GM03348 (cell line): ENCODE measurements at regions not wholly inside any gene's neighbourhood (a gene's known extent, or its start where the extent isn't known, plus 50 kb on each side); places are given as distances from the start of the nearest gene placed in this dataset.
"Not testable (repeated sequence)": the region's sequence is repeated elsewhere in the genome, so short reads cannot be mapped to it uniquely, and the experiment has no call there.

ENCODE experiments used
- DNase-seq: peaks from one replicate; pipeline ENCODE4 v3.0.0; 2012; ENCODE audit warnings: low spot score

DNA sequence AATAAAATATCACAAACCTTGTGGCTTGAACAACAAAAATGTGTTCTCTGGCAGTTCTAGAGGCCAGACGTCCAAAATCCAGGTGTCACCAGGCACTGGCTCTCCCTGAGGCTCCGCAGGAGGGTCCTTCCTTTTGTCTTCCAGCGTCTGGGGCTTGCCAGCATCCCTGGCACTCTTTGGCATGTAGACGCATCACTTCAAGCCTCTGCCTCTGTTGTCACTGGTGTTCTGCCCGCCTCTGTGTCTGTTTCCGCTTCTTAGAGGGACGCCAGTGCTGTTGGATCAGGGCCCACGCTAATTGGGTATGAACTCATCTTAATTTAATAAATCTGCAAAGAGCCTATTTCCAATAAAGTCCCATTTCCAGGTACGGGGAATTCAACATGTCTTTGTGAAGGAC is 273.7 kb upstream of the C1orf174 start:
- DNase-seq: no peak

DNA sequence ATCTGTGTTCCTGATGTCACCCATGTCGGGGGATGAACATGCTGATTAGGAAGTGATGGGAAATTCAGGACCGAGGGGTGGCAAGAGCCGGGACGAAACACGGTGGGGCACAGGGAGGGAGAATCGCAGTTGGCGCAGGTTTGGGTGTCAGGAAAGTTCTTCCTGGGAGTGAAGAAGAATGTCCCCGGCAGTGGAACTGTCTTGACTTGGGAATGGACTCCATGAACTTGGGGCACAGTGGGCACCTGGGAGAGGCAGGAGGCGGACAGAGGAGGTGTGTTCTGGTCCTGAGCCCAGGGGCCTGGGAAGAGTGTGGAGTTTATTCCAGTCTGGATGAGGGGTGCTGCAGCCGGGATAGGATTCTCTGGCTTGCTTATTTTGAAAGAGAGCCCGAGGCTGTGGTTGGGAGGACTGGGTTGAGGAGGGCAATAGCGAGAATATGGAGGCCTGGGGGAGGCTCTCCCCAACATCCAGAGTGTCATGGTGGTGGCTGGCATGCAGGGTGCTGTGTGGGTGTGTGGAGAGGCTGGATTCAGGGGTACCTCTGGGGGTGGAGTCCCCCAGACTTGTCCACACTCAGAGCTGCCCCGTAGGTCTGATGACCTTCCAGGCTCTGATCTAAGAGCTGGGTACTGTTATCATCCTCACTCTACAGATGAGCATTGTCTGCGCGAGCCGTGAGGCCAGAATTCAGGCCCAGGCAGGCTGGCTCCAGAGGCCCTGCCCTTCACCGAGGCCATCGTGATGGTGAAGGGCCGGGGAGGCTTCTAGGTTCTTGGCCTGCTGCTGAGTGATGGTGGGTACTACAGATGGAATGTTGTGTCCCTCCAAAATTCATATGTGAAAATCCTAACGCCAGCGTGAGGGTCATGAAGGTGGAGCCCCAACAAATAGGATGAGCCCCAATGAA is 274.5 kb upstream of the C1orf174 start:
- DNase-seq: peak; percentile 5

DNA sequence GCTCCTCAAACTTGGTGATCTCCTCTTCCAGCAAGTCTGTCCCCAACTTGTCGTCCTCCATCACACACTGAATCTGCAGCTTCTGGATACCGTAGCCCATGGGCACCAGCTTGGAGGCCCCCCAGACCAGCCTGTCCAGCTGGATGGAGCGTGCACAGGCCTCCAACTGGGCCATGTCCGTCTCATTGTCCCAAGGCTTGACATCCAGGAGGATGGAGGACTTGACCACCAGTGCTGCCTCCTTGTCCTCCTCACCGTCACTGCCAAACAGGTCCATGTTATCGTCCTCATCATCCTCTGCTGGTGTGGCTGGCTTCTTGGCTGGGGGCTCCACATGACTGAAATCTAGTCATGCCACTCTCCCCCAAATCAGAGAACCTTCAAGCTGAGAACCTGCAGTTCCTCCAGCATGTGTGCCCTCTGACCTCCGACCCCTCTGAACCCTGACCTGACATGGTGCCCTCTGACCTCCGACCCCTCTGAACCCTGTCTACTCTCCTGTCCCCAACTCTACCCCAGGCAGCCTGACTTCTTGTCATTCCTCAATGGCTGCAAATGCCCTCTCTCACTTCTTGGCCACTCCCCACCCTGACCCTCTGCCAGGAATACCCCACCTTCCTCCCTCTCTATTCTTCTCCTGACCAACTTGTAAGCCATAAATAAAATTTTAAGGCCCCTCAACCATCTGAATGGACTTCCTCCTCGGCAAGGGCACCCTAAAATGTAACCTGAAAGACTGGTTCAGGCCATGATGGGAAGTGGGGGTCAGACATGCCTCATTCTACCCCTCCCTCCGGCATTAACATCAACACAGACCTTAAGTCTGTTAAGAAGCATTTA is 275.7 kb upstream of the C1orf174 start:
- no peak for DNase-seq

DNA sequence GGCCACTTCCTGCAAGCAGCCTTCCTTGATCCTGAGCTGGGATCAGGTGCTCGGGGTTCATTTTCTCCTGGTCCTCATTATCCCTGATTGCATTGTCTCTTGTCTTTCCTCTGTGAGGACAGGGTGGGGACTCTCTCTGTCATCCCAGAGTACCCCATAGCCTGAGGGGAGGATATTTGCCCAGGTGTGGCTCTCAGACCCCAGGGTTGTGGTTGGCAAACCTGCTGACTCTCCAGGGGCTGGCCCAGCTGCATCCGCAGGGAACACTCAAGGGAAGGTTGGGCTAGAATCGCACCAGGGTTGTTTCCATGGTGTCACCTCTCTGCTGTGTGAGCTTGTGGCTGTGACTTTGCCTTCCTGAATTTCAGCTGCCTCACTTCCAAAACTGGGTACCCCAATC is 276.8 kb upstream of the C1orf174 start:
- DNase-seq: no peak

DNA sequence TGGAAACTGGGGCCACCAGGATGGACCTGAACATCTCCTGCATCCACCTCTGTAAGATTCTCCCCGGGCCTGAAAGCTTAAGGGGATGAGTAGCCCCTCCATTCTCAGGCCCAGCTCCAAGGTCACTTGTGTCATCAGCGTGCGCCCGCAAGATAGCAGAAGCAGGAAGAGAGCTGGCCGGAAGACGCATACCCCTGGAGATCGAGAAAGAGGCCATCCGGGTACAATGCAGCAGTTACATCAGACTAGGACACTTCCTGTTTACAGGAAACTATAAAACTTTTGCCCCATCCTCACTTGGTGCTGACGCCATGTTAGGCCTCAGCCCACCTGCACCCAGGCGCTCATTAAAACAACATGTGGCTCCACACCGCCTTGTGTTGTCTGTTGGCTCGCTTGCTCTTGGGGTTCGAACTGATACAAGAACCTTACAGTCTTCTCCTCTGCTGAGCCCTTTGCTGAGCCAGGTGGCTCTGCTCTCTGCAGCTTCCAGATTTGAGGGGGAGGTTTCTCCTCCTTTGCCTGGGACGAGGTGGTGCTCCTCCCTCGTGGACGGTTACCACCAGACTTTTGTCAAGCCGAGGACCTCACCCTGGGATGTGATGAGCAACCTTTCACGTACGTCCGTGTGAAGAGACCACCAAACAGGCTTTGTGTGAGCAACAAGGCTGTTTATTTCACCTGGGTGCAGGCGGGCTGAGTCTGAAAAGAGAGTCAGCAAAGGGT is 277.5 kb upstream of the C1orf174 start:
- DNase-seq: no peak

DNA sequence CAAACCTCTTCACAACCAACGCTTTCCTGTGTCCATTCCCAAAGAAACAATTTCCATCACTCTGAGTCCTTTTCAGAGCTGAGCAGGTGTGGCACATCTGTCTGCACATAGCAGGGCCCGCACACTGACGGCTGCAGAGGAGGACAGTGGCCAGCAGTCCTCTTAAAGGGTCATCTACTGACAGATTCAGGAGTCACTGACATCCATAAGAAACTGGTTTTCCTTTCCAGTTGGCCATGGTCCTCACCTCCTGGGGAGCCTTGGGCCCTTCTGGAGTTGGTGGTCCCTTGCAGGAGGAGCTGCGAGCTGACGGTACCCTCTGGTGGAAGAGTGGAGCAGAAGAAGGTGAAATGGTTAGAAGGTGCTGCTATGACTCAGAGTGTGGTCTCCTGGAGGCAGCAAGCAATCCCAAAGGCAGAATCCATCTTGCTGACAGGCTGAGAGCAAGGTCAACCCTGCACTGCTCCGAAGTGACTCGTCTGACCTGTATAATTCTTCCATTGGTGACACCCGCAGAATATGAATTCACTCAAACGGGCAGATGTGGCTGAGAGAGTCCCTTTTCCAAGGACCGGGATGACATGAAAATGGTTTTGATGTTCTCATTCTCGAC is 278.5 kb upstream of the C1orf174 start:
- DNase-seq: no peak

DNA sequence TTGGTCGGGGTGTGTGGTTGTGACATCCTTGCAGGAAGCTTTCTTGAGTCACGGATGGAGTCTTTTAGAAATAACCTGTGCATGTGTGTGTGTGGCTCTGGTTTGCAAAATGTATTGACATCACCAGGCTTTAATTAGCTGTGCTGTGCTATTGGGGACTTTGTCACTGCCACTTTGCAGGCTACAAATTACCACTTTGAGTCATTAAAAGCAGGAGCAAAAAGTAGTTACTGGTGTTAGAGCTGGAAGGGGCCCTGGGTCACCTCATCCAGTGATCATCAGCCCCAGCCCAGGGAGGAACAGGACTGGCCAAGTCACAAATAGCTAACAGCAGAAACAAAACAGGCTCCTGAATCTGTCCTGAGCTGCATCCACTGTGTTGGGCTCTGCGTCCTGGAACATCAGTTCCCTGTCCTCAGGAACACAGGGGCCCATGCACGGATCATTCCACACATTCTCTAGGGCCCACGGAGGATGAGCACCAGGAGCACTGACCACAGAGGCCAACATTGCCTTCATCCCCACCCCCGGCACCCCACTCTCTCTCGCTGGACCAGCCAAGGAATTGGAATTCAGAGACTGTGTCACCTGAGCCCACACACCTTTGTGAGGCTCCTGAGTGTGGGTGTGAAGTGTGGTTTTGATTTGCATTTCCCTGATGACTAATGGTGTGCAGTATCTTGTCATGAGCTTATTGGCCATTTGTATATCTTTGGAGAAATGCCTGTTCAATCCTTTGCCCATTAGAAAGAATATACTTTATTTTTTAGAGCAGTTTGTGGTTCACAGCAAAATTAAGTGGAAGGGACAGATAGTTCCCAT is 280.1 kb upstream of the C1orf174 start:
- DNase-seq: no peak

DNA sequence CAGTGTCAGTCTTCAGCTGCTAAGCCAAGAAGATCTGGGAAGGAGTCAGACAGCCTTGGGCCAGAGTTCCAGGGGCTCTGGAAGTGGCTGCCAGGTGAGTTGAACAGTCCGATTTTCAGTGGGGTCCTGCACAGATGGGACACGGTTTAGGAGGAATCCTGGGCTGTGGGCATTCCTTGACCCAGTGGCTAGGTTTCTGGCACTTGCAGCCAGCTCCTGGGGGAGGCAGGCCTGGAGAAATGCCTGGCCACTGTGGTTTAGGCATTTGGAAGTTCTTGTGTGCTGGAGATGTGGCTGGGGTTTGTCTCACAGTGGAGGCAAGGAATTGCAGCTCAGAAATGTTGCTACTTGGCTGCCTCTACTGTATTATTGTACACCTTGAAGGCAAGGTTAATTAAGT is 286.4 kb upstream of the C1orf174 start:
- DNase-seq: not testable (repeated sequence)

DNA sequence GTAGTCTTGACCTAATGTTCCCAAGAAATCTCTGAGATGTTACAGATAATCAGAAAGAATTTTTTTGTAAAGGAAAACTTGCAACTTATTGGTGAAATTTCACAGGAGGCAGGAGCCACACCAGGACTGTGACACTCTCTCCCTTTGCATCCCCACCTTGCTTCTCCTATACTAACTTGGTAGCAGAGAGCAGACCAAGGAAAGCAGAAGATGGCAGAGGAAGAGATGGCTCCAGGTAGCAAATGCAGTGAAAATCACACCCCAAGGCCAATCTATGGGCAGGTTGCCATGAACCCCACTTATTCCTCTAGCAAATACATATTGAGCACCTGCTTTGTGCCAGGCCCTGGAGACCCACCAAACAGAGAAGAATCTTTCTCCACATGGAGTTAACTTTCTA is 303.4 kb upstream of the C1orf174 start:
- no peak for DNase-seq

DNA sequence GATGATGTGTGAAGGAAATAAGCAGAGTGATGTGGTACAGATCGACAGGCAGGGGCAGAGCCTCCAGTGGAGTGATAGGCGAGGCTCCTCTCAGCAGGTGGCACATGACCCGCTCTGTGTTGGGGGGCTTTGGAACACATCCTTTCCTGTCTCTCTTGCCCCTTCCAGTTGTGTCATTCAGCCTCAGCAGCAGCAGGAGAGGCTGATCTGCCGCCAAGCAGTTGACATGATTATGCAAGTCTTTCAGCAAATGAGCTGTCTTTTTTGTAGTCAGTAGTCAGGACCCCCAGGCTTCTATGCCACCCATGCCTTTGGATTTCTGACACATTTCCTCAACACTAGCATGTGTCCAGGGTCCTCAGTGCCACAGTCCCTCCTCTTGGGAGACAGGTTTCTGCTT is 307.1 kb upstream of the C1orf174 start:
- no peak for DNase-seq

DNA sequence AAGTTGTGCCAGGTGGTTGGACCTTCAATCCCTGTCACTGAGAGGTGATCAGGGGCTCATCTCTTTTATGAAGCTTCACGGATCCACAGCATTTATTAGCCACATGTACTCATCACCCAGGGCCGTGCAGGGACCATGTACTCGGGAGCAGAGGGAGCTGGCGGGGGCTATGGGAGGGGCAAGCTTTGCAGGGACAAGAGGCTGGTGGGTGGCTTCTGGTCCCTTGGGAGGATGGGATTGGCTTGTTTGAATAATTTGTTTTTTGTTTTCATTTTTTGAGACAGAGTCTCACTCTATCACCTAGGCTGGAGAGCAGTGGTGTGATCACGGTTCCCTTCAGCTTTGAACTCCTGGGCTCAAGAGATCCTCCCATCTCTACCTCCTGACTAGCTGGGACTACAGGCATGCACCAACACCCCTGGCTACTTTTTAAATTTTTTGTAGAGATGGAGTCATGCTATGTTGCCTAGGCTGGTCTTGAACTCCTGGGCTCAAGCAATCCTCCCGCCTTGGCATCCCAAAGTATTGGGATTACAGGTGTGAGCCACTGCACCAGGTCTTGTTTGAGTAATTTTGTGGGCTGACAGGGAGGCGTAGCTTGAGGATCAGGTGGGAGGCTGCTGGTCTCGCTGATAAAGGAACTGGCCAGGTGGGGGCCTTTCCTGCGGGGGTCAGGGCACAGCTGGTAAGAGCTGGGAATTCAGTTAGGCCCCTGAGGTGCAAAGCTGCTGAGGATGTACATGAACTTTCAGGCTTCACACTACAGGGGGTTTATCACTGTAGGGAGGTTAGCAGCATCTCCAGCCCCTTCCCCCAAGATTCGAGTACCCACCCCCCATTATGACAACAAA is 308.0 kb upstream of the C1orf174 start:
- DNase-seq: no peak

DNA sequence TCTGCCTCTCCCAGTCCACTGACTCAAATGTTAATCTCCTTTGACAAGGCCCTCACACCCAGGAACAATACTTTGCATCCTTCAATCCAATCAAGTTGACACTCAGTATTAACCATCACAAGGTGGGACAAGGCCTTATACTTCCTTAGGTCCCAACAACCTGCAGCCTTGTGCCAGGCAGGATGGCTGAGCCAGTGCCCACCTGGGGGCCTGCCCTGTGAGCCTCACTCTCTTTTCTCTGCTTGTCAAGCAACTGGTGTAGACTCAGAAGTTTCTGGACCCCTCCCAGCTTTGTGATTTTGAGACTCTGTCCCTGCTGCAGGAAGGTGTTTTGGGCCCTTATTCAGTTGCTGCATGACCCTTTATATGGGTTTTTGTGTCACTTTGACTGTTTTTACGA is 310.0 kb upstream of the C1orf174 start:
- no peak for DNase-seq

DNA sequence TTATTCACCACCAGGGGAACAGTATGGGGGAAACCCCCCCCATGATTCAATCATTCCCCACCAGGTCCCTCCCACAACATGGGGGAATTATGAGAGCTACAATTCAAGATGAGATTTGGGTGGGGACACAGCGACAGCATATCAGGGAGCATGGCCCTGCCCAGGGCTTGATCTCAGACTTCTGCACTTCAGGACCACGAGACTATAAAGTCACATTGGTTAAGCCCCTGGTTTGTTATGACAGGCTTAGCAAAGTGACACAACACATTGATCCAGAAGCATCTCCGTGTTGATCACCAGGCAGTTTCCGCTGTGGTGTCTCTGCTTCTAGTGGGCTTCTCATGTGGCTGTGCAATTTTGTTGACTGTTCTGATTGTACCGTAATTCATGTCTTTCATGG is 312.7 kb upstream of the C1orf174 start:
- DNase-seq: no peak

DNA sequence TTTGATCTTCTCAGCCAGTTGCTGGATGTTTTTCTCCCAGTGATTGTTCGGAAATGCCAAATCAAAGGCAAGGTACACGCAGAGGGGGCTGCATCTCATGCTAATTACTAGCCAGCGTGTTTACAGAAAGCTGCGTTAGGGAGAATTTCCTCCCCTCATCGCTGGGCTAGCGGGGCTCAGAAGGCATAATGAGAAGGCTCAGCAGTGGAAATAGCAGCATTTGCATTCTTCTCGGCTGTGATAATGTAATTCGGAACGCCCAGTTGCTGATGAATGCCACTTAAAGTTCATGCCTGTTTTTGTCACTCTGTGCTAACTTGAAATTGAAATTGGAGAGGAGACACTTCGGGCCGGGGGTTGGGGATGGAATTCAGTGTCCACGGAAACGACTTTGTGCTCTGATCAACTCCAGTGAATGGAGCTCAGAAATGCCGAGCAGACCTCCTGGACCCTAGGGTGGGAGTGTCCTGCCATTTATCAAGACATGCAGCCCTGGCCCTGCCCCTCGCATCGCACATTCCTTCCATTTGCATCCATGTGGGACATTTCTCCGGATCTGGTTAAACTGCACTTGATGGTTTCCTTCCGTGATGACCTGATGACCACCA is 313.4 kb upstream of the C1orf174 start:
- DNase-seq: no peak

DNA sequence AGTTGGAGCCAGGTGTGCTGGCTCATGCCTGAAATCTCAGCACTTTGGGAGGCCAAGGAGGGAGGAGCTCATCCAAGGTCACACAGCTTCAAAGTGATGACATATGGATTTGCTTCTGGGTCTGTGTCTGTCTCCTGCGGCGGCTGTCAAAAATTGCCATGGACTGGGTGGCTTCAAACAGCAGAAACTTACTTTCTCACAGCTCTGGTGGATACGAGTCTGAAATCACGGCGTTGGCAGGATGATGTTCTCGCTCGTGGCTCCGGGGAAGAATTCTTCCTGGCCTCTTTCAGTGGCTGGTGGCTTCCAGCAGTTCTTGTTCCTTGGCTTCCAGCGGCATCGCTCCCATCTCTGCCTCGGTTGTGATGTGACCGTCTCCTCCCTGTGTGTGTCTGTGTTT is 314.8 kb upstream of the C1orf174 start:
- no peak for DNase-seq

DNA sequence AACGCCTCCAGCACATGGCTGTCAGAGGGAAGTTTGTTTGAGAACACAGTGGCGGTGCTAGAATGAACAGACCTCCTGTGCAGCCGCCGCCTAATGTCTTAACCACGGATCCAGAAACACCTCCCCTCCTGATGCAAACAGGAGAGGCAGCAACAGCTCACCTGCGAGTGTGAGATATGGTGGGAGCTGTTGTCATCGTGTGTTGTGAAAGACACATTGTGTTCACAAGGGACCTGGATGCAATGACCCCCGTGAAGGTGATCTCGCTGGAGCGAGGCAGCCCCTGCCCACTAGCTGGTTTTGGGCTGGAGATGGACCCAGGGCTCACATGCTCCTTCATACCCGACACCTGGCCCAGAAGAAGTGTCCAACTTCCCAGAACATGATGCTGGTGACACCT is 315.3 kb upstream of the C1orf174 start:
- no peak for DNase-seq

DNA sequence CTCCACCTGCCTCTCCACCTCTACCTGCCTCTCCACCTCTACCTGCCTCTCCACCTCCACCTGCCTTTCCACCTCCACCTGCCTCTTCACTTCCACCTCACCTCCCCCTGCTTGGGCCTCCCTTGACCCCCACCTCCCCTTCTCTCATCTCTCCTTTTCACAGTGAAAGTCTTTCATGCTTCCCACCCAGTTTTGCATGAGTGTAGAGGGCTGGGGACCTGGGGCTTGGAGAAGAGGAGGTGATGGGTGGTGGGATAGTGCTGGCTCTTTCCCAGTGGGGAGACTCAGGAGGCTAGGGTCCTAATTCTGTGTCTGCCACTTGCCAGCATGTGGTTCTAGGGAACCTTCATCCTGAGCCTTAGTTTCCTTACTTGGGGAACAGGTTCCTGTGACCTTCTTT is 316.2 kb upstream of the C1orf174 start:
- DNase-seq: no peak

DNA sequence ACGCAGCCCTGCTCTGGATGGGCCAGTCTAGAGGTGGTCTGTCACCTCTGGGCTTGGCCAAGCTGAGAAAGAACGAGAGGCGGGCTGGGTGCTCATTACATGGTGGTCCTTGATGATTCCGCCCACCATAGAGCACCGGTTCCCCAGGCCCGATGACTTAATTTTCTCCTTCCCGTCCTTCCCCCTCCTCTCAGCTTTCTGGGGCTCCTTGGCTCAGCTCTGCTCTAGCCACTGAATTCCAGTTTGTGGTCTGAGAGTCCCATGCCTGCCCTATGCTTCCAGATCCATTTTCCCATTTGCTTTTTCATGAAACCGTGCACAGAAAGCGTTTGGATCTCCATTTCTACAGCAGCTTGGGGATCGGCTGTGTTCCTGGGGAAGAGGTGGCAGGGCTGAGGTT is 318.5 kb upstream of the C1orf174 start:
- DNase-seq: no peak

DNA sequence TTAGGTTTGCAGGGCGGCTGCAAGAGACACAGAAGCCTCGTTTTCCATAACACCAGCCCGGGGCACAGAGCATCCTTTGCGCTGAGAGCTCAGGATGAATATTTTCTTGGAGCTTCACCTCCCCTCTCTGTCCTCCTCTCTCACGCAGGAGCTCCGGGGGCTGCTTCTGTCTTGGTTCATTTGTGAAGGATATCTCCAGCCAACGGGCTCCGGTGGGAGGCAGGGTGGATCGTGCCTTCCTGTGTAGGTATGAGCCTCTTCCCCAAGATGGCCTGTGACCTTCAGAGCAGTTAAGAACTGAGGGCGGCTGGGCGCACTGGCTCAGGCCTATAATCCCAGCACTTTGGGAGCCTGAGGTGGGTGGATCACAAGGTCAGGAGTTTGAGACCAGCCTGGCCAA is 319.0 kb upstream of the C1orf174 start:
- DNase-seq: no peak

DNA sequence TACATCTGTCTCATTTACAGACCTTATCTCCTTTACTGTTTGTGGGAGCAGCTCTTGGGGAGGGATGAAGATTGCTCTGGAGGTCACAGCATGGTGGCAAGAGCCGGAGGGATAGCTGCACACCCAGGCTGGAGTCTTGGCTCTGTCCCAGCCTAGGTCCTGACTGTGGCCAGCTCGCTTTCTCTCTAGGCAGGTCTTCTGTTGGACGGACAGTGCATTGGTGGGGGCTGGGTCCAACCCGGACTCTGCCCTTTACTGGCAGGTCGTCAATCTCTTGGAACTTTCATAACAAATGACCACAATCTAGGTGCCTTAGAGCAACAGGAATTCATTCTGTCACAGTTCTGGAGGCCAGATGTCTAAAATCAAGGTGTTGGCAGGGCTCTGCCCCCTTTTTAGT is 319.8 kb upstream of the C1orf174 start:
- DNase-seq: no peak
